Right cardiac atrium (tissue), 5 donors: ENCODE measurements at regions not wholly inside any gene's neighbourhood (a gene's known extent, or its start where the extent isn't known, plus 50 kb on each side); places are given as distances from the start of the nearest gene placed in this dataset.
A peak's percentile ranks its signal among the peaks of the same experiment; 100 is the strongest.
"Not testable (repeated sequence)": the region's sequence is repeated elsewhere in the genome, so short reads cannot be mapped to it uniquely, and the experiment has no call there.

Source experiments
- ATAC-seq, 2 donors: fragments of 200-7000 bp; cut with Tn5 transposase; one replicate each; pipeline versions ENCODE4 v1.8.0 to v1.9.1; 2020; ENCODE audit warnings: moderate library complexity in 2 of 2, mild to moderate bottlenecking in 1 of 2
- DNase-seq, 3 donors: peaks; one replicate each; pipeline ENCODE4 v3.0.0-alpha.2; 2020
- H3K27ac ChIP-seq: one replicate; pipeline ENCODE4 v1.5.1; 2013; ENCODE audit warnings: mild to moderate bottlenecking, low read length, control low read depth, moderate library complexity
- H3K27me3 ChIP-seq: one replicate; pipeline ENCODE4 v1.6.1; 2013; ENCODE audit not compliant: control insufficient read depth, insufficient read depth
- H3K4me1 ChIP-seq: one replicate; pipeline ENCODE4 v1.6.1; 2013; ENCODE audit warnings: low read length; ENCODE audit not compliant: control insufficient read depth, insufficient read depth
- H3K4me3 ChIP-seq: one replicate; pipeline ENCODE4 v1.5.1; 2013; ENCODE audit warnings: low read length, control low read depth
- H3K9me3 ChIP-seq: one replicate; pipeline ENCODE4 v1.6.1; 2013; ENCODE audit warnings: low read length; ENCODE audit not compliant: control insufficient read depth
- WGBS: extraction: QIAGEN DNeasy Blood & Tissue Kit; methylation state at CpG from one replicate; pipeline ENCODE4 v1.1.7; 2013; 5-methylcytosine and 5-hydroxymethylcytosine counted together
- intact Hi-C, 4 donors: fragments of 100-400 bp; cut with DNase I; formaldehyde crosslinking; loops; one replicate each; pipeline versions ENCODE4 v1.11.0 to v1.14.0; 2022 to 2023
- donor health status: healthy with polysubstance abuse.
- donor health status: DM: no; HTN: yes; CAD: no.
- donor health status: DM: no; HTN: no; CAD: no.
- donor health status: DM: no; HTN: yes; CAD: no; lungs with severe emphysema.
- donor health status: DM: yes; HTN: yes; CAD: no.

DNA sequence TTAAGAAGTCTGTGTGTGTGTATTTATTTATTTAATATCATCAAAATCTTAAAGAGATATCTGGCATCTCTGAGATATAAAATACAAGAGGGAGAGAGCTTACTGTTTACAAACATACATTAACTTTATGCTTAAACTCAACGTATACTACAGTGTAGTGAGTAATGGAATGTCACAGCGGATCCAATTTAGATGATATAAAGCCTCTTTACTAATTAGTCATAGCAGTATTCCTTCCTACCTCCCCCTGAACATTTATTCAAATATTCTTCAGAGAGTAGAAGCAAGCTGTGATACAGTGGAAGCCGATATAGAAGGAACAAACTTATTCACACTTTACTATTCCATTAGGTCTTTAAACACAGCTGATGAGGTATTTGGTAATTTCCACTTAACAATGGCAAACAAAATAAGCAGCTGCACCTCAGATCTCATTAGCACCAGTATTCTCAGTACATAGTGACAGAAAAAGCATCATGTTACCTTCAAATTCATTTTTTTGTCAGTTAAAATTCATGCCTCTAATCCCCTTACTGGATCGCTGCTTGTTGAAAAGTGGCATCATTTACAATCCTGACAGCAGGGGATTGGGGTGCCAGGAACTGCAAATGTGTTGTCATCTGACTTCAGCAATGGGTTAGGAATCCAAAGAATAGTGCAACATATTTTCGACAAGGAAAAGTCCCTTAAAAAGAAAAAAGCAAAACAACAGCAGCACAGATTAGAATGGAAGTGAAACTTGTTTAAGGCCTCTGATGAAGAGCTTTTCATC lies 658.7 kb upstream of the EPHA5 start:
- H3K4me1 ChIP-seq, result no peaks in the 10 kb centered on the region
- H3K9me3 ChIP-seq, result no peaks in the 10 kb centered on the region
- no peaks in the 10 kb centered on the region for H3K27me3 ChIP-seq
- H3K27ac ChIP-seq, result no peak overlapping the region
- intact Hi-C loops, result no loop called here
- 55% methylated on average over 5 of the region's 5 CpGs for WGBS
- no peak for DNase-seq
- ATAC-seq, result no peak
- no peak overlapping the region for H3K4me3 ChIP-seq

DNA sequence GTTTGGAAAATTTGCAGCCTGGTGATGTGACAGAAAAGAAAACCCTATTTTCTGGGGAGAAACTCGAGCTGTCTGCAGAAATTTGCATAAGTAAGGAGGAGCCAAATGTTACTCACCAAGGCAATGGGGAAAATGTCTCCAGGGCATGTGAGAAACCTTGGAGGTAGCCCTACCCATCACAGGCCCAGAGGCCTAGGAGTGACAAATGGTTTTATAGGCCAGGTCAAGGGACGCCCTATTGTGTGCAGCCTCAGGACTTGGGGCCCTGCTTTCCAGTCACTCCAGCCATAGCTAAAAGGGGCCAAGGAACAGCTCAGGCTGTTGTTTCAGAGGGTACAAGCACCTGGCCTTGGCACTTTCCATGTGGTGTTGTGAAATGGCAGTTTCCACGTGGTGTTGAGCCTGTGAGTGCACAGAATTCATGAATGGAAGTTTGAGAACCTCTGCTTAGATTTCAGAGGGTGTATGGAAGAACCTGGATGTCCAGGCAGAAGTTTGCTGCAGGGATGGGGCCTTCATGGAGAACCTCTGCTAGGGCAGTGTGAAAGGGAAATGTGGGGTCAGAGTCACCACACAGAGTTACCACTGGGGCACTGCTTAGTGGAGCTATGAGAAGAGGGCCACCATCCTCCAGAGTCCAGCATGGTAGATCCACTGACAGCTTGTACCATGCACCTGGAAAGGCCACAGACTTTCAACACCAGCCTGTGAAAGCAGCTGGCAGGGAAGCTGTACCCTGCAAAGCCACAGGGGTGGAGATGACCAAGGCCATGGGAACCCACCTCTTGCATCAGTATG lies 637.6 kb upstream of the EPHA5 start:
- no peak overlapping the region for H3K4me3 ChIP-seq
- H3K9me3 ChIP-seq, result no peaks in the 10 kb centered on the region
- intact Hi-C loops, result no loop called here
- no peak for ATAC-seq
- H3K27ac ChIP-seq, result no peak overlapping the region
- DNase-seq, result no peak
- WGBS, result 64% methylated on average over 3 of the region's 3 CpGs
- H3K27me3 ChIP-seq, result no peaks in the 10 kb centered on the region
- no peaks in the 10 kb centered on the region for H3K4me1 ChIP-seq

DNA sequence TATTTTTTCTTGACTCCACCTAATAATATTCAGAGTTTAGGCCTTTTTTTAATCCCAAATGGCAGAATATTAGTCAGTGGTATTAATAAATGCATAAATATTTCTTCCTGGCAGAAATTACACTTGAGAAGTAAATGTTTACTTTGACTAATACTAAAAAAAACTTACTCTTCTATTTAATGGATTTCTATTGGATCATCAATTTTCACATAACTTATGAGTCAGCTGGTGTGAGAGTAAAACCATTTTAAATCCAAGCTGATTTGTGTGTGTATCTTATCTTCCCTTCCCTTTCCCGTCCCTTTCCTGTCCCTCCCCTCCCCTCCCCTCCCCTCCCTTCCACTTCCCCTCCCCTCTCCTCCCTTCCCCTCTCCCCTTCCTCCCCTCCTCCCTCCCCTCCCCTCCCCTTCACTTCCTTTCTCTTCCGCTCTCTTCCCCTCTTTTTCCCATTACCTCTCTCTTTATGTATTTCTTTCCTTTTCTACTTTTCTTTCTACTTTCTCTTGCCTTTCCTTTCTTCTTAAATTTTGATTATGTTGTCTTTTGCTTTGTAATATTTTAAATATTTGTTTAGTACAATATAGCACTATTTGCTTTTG lies 630.1 kb upstream of the EPHA5 start:
- ATAC-seq, result no peak
- Histone ChIP-seq H3K27me3 (no peaks in the 10 kb centered on the region), H3K9me3 (no peaks in the 10 kb centered on the region), H3K4me1 (no peaks in the 10 kb centered on the region), H3K27ac (no peak overlapping the region), H3K4me3 (no peak overlapping the region)
- 48% methylated on average over 2 of the region's 2 CpGs for WGBS
- intact Hi-C loops, result no loop called here
- DNase-seq, result no peak

DNA sequence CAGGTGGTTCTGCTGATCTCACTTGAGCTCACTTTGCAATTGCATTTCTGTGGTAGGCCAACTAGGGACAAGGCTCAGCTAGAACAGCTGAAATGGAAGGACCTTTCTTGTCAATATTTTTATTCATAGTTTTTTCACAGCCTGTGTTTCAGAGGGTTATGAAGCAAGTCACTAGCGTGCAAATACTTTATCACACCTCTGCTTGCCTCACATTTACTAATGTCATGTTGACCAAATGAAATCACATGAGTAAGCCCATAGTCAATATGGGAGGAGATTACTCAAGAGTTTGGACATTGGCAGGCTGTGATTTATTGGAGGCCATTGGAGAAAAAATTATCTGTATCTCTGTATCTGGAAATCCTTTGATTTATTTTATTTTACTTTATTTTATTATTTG lies 628.3 kb upstream of the EPHA5 start:
- 68% methylated on average over 1 of the region's 1 CpG for WGBS
- no peak for ATAC-seq
- Histone ChIP-seq H3K9me3 (no peaks in the 10 kb centered on the region), H3K27ac (no peak overlapping the region), H3K4me3 (no peak overlapping the region), H3K4me1 (no peaks in the 10 kb centered on the region), H3K27me3 (no peaks in the 10 kb centered on the region)
- intact Hi-C loops, result no loop called here
- no peak for DNase-seq

DNA sequence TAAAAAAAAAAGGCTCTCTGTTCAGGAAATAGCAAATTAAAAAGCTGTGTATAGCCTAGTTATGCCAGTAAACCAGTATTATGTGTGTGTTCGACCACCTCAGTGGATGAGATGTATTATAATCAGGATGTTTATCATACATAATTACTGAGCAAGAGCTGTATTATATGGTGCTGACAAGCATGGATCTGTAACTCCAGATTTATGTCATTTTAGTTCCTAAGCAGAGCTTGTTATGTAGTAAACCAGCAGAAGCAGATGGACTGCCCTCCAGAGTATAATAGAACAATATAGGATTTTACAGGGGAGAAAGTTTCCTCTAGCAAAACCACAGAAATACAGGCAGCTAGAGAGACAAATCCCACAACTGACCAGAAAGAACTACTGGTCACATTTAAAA lies 627.4 kb upstream of the EPHA5 start:
- Histone ChIP-seq H3K4me3 (no peak overlapping the region), H3K27me3 (no peaks in the 10 kb centered on the region), H3K27ac (no peak overlapping the region), H3K4me1 (no peaks in the 10 kb centered on the region), H3K9me3 (no peaks in the 10 kb centered on the region)
- DNase-seq (no peak), ATAC-seq (no peak)
- WGBS, result 63% methylated on average over 1 of the region's 1 CpG
- intact Hi-C loops, result no loop called here

DNA sequence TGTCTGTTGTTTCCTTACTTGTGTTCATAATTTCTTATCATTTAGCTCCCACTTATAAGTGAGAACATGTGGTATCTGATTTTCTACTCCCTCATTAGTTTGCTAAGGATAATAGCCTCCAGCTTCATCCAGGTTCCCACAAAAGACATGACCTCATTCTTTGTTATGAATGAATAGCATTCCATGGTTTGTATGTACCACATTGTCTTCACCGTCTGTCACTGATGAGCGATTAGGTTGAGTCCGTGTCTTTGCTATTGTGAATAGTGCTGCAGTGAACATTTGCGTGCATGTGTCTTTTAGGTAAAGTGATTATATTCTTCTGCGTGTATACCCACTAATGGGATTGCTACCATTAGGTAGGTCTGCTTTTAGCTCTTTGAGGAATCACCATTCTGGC lies 624.3 kb upstream of the EPHA5 start:
- DNase-seq, result no peak
- H3K27me3 ChIP-seq, result no peaks in the 10 kb centered on the region
- H3K4me3 ChIP-seq, result no peak overlapping the region
- no peak overlapping the region for H3K27ac ChIP-seq
- intact Hi-C loops, result no loop called here
- no peaks in the 10 kb centered on the region for H3K4me1 ChIP-seq
- no peaks in the 10 kb centered on the region for H3K9me3 ChIP-seq
- ATAC-seq, result no peak
- WGBS, result 88% methylated on average over 5 of the region's 5 CpGs

DNA sequence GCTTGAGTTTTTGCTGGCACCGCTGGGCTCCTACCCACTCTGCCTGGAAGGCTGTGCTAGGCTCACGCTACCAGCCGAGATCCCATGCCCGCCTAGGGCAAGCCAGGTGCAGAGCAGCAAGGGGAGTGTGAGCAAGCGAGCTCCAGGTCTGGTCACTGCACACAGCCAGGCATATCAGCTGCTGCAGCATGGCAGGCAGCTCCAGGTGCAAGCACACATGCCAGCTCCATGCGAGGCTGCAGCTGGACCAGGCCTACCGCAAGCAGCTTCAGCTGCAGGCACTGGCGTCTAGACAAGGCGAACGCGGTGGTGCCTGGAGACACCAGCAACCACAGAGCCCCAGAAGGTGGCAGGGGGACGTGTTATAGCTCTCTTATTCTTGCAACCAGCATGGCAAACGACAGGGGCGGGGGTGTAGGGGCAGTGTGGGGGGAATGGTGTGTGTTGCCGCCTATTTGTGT lies 614.7 kb upstream of the EPHA5 start:
- no peak for ATAC-seq
- peak in 2 of 3 donors; percentile 30 to 32 for DNase-seq
- 86% methylated on average over 15 of the region's 15 CpGs for WGBS
- intact Hi-C loops, result no loop called here
- no peak overlapping the region for H3K27ac ChIP-seq
- H3K4me1 ChIP-seq, result no peaks in the 10 kb centered on the region
- H3K27me3 ChIP-seq, result no peaks in the 10 kb centered on the region
- no peak overlapping the region for H3K4me3 ChIP-seq
- no peaks in the 10 kb centered on the region for H3K9me3 ChIP-seq

DNA sequence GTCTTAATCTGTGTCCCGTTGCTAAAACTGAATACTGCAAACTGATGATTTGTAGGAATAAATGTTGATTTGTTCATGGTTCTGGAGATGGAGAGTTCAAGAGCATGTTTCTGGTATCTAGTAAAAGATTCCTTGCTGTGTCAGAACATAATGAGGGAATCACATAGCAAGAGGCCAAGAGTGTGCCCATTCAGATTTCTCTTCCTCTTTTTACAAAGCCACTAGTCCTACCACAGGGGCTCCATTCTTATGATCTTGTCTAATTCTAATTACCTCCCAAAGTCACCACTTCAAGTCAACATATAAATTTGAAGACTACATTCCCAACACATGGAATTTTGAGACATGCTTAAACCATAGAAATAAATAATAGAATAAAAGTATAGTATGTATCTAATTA lies 608.8 kb upstream of the EPHA5 start:
- ATAC-seq (no peak), DNase-seq (no peak)
- no peaks in the 10 kb centered on the region for H3K9me3 ChIP-seq
- intact Hi-C loops, result no loop called here
- no peaks in the 10 kb centered on the region for H3K4me1 ChIP-seq
- no peak overlapping the region for H3K4me3 ChIP-seq
- 84% methylated on average over 1 of the region's 1 CpG for WGBS
- no peaks in the 10 kb centered on the region for H3K27me3 ChIP-seq
- H3K27ac ChIP-seq, result no peak overlapping the region

DNA sequence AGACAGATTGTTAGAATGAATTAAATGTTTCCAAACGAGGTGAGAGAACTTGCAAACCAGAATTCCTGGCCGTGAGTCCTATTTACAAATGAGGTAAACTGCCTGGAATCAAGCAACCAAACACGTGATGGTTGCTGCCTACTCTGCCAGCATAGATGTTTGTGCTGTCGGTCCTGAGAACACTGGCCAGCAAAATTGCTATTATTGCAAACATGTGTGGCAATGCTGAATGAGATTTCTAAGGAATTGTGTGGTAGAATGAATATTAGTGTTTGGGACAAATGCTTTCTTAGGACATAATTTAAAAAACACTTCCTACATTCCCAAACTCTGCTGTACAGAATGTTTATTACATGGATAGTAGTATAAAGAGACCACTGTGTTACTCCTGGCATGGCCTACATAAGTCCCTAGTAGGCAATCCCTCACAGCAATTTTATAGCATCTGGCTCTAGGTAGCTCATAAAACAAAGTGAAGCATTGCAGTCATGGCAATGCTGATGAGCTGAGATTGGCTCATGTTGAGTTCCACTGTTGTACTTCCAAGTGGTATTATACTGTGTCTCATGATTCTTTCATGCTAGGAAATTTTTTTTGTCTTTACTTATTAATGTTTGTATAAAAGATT lies 605.2 kb upstream of the EPHA5 start:
- ATAC-seq (no peak), DNase-seq (no peak)
- no peaks in the 10 kb centered on the region for H3K27me3 ChIP-seq
- no peak overlapping the region for H3K27ac ChIP-seq
- intact Hi-C loops, result no loop called here
- 48% methylated on average over 4 of the region's 4 CpGs for WGBS
- H3K9me3 ChIP-seq, result no peaks in the 10 kb centered on the region
- no peaks in the 10 kb centered on the region for H3K4me1 ChIP-seq
- H3K4me3 ChIP-seq, result no peak overlapping the region

DNA sequence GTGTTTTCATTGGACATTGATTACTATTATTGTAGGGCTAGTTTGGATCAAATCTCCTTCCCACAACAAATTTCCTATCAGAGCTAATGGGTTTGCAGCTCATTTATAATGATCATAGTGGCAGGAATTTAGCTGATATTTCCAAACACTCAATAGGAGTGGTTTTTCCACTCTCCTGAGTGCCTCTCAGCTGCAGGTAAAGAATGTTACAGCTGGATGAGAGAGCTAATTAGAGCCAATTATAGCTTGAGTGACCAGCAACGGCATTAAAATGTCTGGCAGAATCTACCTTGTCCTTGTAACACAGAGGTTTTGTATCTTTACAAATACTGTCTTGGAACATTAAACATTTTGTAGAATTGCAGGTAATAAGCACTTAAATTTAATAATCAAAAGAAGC lies 602.8 kb upstream of the EPHA5 start:
- no peak overlapping the region for H3K4me3 ChIP-seq
- DNase-seq (no peak), ATAC-seq (no peak)
- no peaks in the 10 kb centered on the region for H3K27me3 ChIP-seq
- 34% methylated on average over 1 of the region's 1 CpG for WGBS
- no peaks in the 10 kb centered on the region for H3K9me3 ChIP-seq
- no peak overlapping the region for H3K27ac ChIP-seq
- intact Hi-C loops, result no loop called here
- no peaks in the 10 kb centered on the region for H3K4me1 ChIP-seq

DNA sequence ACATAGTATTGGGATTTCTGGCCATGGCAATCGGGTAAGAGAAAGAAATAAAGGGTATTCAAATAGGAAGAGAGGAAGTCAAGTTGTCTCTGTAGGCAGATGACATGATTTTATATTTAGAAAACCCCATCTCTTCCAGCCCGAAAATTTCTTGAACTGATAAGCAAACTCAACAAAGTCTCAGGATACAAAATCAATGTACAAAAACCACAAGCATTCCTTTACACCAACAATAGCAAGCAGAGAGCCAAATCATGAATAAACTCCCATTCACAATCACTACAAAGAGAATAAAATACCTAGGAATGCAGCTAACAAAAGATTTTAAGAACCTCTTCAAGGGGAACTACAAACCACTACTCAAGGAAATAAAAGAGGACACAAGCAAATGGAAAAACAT lies 600.1 kb upstream of the EPHA5 start:
- H3K27me3 ChIP-seq, H3K27ac ChIP-seq, ATAC-seq, H3K4me3 ChIP-seq, intact Hi-C loops, H3K9me3 ChIP-seq, H3K4me1 ChIP-seq, DNase-seq: not testable (repeated sequence)
- WGBS, result 49% methylated on average over 2 of the region's 2 CpGs
